Common myeloid progenitor, CD34-positive (primary cell): ENCODE measurements at regions not wholly inside any gene's neighbourhood (a gene's known extent, or its start where the extent isn't known, plus 50 kb on each side); places are given as distances from the start of the nearest gene placed in this dataset.

ENCODE experiments used
- CTCF ChIA-PET: fragments of 350-600 bp; sonication (Branson Sonifier 250); formaldehyde crosslinking; loops from one replicate; lab custom pipeline; 2021; ENCODE audit warnings: antibody characterized with exemption; lab: Charles Lee
- POLR2A ChIA-PET: fragments of 350-600 bp; sonication (Branson Sonifier 250); formaldehyde crosslinking; loops from one replicate; lab custom pipeline; 2021; ENCODE audit warnings: antibody characterized with exemption; lab: Charles Lee
- DNase-seq, 3 donors: peaks; one replicate each; pipeline versions ENCODE4 v3.0.0 to v3.0.0-alpha.2; 2013
- H3K27ac ChIP-seq, 2 experiments: 1 replicate in 1 of 2; 2 replicates in 1 of 2; pipeline ENCODE4 v1.7.0; 2013; ENCODE audit warnings: inconsistent platforms in 2 of 2, low read length in 2 of 2, mild to moderate bottlenecking in 2 of 2, low read depth in 1 of 2, moderate library complexity in 1 of 2; ENCODE audit not compliant: severe bottlenecking in 2 of 2, insufficient read depth in 1 of 2, poor library complexity in 1 of 2
- H3K27me3 ChIP-seq, 5 experiments: replicated peaks in 2 of 5; 1 replicate in 3 of 5; 2 replicates in 2 of 5; pipeline versions ENCODE4 v1.6.1 to v1.7.0; 2013; ENCODE audit warnings: low read length in 4 of 5, mild to moderate bottlenecking in 2 of 5, moderate library complexity in 2 of 5, inconsistent platforms in 1 of 5; ENCODE audit not compliant: insufficient read depth in 5 of 5, control insufficient read depth in 4 of 5
- H3K36me3 ChIP-seq, 4 experiments: 1 replicate in 2 of 4; 2 replicates in 2 of 4; pipeline versions ENCODE4 v1.6.1 to v1.7.0; 2013; ENCODE audit warnings: low read length in 3 of 4, control low read depth in 1 of 4, mild to moderate bottlenecking in 1 of 4; ENCODE audit not compliant: control insufficient read depth in 4 of 4, insufficient read depth in 4 of 4
- H3K4me1 ChIP-seq, 4 experiments: 1 replicate in 3 of 4; 2 replicates in 1 of 4; pipeline versions ENCODE4 v1.6.1 to v1.7.1; 2013; ENCODE audit warnings: low read length in 3 of 4, mild to moderate bottlenecking in 3 of 4, control low read depth in 1 of 4, inconsistent platforms in 1 of 4, moderate library complexity in 1 of 4; ENCODE audit not compliant: control insufficient read depth in 4 of 4, insufficient read depth in 4 of 4; ENCODE audit errors: control extremely low read depth in 1 of 4
- H3K4me3 ChIP-seq, 7 experiments: 1 replicate in 4 of 7; 2 replicates in 3 of 7; pipeline versions ENCODE4 v1.5.1 to v1.7.0; 2013; ENCODE audit warnings: mild to moderate bottlenecking in 7 of 7, low read length in 6 of 7, moderate library complexity in 6 of 7, inconsistent platforms in 2 of 7, low read depth in 2 of 7, control low read depth in 1 of 7; ENCODE audit not compliant: insufficient read depth in 4 of 7, control insufficient read depth in 1 of 7; ENCODE audit errors: extremely low read depth in 1 of 7
- H3K9me3 ChIP-seq, 5 experiments: 1 replicate in 4 of 5; 2 replicates in 1 of 5; pipeline versions ENCODE4 v1.6.1 to v1.7.1; 2013; ENCODE audit warnings: low read length in 4 of 5, mild to moderate bottlenecking in 2 of 5, inconsistent platforms in 1 of 5, low read depth in 1 of 5, moderate library complexity in 1 of 5; ENCODE audit not compliant: control insufficient read depth in 4 of 5, insufficient read depth in 2 of 5; ENCODE audit errors: control extremely low read depth in 1 of 5
- WGBS: methylation state at CpG from one replicate; pipeline ENCODE4 v1.1.5; 2013; ENCODE audit not compliant: insufficient coverage; 5-methylcytosine and 5-hydroxymethylcytosine counted together

DNA sequence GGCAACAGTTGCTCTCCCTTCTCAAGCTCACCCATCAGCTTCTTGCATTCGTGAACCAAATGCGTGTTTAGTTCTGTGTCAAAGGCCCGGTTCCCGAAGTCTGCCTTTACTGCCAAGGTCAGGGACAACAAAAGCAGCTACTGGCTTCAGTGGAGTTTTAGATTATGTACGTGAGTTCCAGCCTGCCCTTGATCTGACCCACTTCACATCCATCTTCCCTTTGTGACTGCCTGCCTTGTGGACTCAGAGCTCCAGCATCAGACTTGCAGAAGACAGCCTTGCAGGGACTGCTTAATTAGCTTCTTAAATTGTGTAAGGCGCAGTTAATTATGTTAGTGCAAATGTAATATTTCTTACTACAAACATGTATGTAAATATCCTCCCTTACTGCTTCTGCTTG lies 774.7 kb upstream of the EDIL3 start:
- Histone ChIP-seq H3K4me1 (no peaks in the 10 kb centered on the region), H3K4me3 (no peak overlapping the region), H3K27me3 (no peaks in the 10 kb centered on the region), H3K9me3 (no peaks in the 10 kb centered on the region), H3K27ac (no peak overlapping the region), H3K36me3 (no peaks in the 10 kb centered on the region)
- WGBS: 98% methylated on average over 5 of the region's 6 CpGs
- ChIA-PET CTCF (no interaction called here), POLR2A (no interaction called here)
- DNase-seq: no peak

DNA sequence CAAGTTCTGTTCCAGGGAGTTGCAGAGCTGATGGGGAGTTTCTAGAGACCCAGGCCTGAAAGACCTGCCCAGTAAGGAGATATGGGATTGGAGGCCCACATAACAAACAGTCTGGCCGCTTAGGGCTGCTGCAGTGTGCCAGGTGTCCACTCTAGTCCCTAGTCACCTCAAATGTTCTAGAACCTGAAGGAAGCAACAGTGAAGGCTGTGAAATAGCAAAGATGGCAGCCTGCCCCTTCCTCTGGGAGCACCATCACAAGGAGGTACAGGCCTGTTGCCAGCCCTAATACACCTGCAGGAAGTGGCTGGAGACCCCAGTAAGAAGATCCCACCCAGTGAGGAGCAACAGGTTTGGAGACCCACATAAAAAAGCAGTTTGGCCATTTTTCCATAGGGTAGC lies 783.8 kb upstream of the EDIL3 start:
- Histone ChIP-seq H3K4me3 (no peak overlapping the region), H3K4me1 (no peaks in the 10 kb centered on the region), H3K27ac (no peak overlapping the region), H3K27me3 (no peaks in the 10 kb centered on the region), H3K9me3 (no peaks in the 10 kb centered on the region), H3K36me3 (no peaks in the 10 kb centered on the region)
- CTCF ChIA-PET: no interaction called here
- POLR2A ChIA-PET: no interaction called here
- DNase-seq: no peak
- 100% methylated on average over 1 of the region's 1 CpG for WGBS

DNA sequence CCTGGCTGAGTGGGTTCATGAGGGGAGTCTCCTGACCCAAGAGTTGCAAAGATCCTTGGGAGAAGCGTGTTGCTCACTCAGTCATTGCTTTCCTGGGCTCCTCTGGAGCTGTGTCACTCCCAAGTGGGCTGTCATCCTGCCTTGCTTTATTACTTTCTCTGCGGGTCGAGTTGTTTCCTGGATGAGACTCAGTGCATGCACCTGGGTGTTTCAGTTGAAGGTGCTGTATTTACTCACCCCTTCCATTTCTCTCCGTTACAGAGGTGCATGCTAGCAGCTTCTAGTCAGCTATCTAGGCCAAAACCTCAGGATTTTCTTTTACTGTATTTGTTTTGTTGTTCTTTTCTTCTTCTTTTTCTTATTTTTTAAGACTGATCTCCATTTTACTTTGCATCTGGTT lies 785.5 kb upstream of the EDIL3 start:
- CTCF ChIA-PET: no interaction called here
- no peaks in the 10 kb centered on the region for H3K9me3 ChIP-seq
- POLR2A ChIA-PET: no interaction called here

GRCh38 chr5:85173469-85173868 lies 788.8 kb upstream of the EDIL3 start:
- ChIA-PET POLR2A (no interaction called here), CTCF (no interaction called here)
- no peaks in the 10 kb centered on the region for H3K27me3 ChIP-seq
- no peak overlapping the region for H3K27ac ChIP-seq
- DNase-seq: no peak
- H3K9me3 ChIP-seq: no peaks in the 10 kb centered on the region
- H3K36me3 ChIP-seq: no peaks in the 10 kb centered on the region
- no peak overlapping the region for H3K4me3 ChIP-seq
- no peaks in the 10 kb centered on the region for H3K4me1 ChIP-seq

More for the DNA sequence above, 785.5 kb upstream of the EDIL3 start:
- no peak for DNase-seq
- H3K4me1 ChIP-seq: no peaks in the 10 kb centered on the region
- WGBS: 100% methylated on average over 1 of the region's 4 CpGs
- H3K27ac ChIP-seq: no peak overlapping the region
- no peaks in the 10 kb centered on the region for H3K36me3 ChIP-seq
- H3K27me3 ChIP-seq: no peaks in the 10 kb centered on the region
- H3K4me3 ChIP-seq: no peak overlapping the region

- H3K27me3 ChIP-seq: no peaks in the 10 kb centered on the region
- WGBS: 97% methylated on average over 4 of the region's 12 CpGs
- H3K4me3 ChIP-seq: no peak overlapping the region
- DNase-seq: no peak
- CTCF ChIA-PET: no interaction called here
- POLR2A ChIA-PET: interaction anchor here (0.6 kb wide), 1 partner anchor 467 kb away, joined by 3 read pairs; no protein-coding TSS in a partner anchor
- H3K27ac ChIP-seq: no peak overlapping the region
- H3K36me3 ChIP-seq: no peaks in the 10 kb centered on the region
- H3K4me1 ChIP-seq: no peaks in the 10 kb centered on the region
- H3K9me3 ChIP-seq: no peaks in the 10 kb centered on the region
Observed at GRCh38 chr5:85182344-85182743, 797.7 kb upstream of the EDIL3 start.

- 95% methylated on average over 10 of the region's 11 CpGs for WGBS
- H3K9me3 ChIP-seq: no peaks in the 10 kb centered on the region
- peaks cover 0 to 2% (median 0%) of the 10 kb centered on the region in 5 experiments for H3K27me3 ChIP-seq
- DNase-seq: no peak
- no peaks in the 10 kb centered on the region for H3K36me3 ChIP-seq
- CTCF ChIA-PET: no interaction called here
- no peak overlapping the region for H3K4me3 ChIP-seq
- H3K4me1 ChIP-seq: no peaks in the 10 kb centered on the region
- POLR2A ChIA-PET: no interaction called here
- no peak overlapping the region for H3K27ac ChIP-seq
Observed at GRCh38 chr5:85204289-85204688, 819.6 kb upstream of the EDIL3 start.

GRCh38 chr5:85205430-85205829 lies 820.8 kb upstream of the EDIL3 start:
- POLR2A ChIA-PET: no interaction called here
- Histone ChIP-seq H3K9me3 (no peaks in the 10 kb centered on the region), H3K36me3 (no peaks in the 10 kb centered on the region), H3K4me3 (no peak overlapping the region), H3K27ac (no peak overlapping the region), H3K27me3 (peaks cover 0 to 2% (median 0%) of the 10 kb centered on the region in 5 experiments), H3K4me1 (no peaks in the 10 kb centered on the region)
- CTCF ChIA-PET: no interaction called here
- WGBS: no CpG with 5 or more reads among the region's 1 CpG
- DNase-seq: no peak
